Middle frontal gyrus (tissue), 1 donor: ENCODE measurements at regions not wholly inside any gene's neighbourhood (a gene's known extent, or its start where the extent isn't known, plus 50 kb on each side); places are given as distances from the start of the nearest gene placed in this dataset.
A peak's percentile ranks its signal among the peaks of the same experiment; 100 is the strongest.
"Not testable (repeated sequence)": the region's sequence is repeated elsewhere in the genome, so short reads cannot be mapped to it uniquely, and the experiment has no call there.

ENCODE experiments used
- DNase-seq: peaks from one replicate; pipeline ENCODE4 v3.0.0-alpha.2; 2015; ENCODE audit warnings: low spot score; ENCODE audit errors: extremely low spot score

- no peak for DNase-seq
Observed at GRCh38 chr3:178082326-178082906, 453.8 kb upstream of the KCNMB2 start.

GRCh38 chr3:178083906-178084866 is 452.1 kb upstream of the KCNMB2 start:
- DNase-seq, result peak; percentile 31

- DNase-seq, result peak; percentile 71
Observed at GRCh38 chr3:178084938-178085816, 451.1 kb upstream of the KCNMB2 start.

GRCh38 chr3:178085817-178086123 is 450.5 kb upstream of the KCNMB2 start:
- DNase-seq, result no peak

GRCh38 chr3:178086144-178086825 is 450.0 kb upstream of the KCNMB2 start:
- no peak for DNase-seq

GRCh38 chr3:178087376-178087775 is 448.9 kb upstream of the KCNMB2 start:
- DNase-seq, result no peak

- DNase-seq, result no peak
Observed at GRCh38 chr3:178088963-178089362, 447.3 kb upstream of the KCNMB2 start.

- DNase-seq, result no peak
Observed at GRCh38 chr3:178090899-178091298, 445.3 kb upstream of the KCNMB2 start.

GRCh38 chr3:178095522-178095921 is 440.7 kb upstream of the KCNMB2 start:
- DNase-seq, result no peak

GRCh38 chr3:178096955-178097354 is 439.3 kb upstream of the KCNMB2 start:
- no peak for DNase-seq

- peak; percentile 39 for DNase-seq
Observed at GRCh38 chr3:178097576-178097975, 438.7 kb upstream of the KCNMB2 start.

GRCh38 chr3:178099274-178099673 is 437.0 kb upstream of the KCNMB2 start:
- no peak for DNase-seq

GRCh38 chr3:178099862-178100261 is 436.4 kb upstream of the KCNMB2 start:
- DNase-seq, result no peak

GRCh38 chr3:178100908-178101307 is 435.3 kb upstream of the KCNMB2 start:
- no peak for DNase-seq

GRCh38 chr3:178103140-178103539 is 433.1 kb upstream of the KCNMB2 start:
- DNase-seq, result no peak

GRCh38 chr3:178107804-178108203 is 428.4 kb upstream of the KCNMB2 start:
- DNase-seq, result no peak

- DNase-seq, result no peak
Observed at GRCh38 chr3:178109691-178110090, 426.5 kb upstream of the KCNMB2 start.

GRCh38 chr3:178112134-178112533 is 424.1 kb upstream of the KCNMB2 start:
- no peak for DNase-seq

- DNase-seq, result not testable (repeated sequence)
Observed at GRCh38 chr3:178112552-178112951, 423.7 kb upstream of the KCNMB2 start.

- no peak for DNase-seq
Observed at GRCh38 chr3:178117641-178118040, 418.6 kb upstream of the KCNMB2 start.

GRCh38 chr3:178119608-178120295 is 416.5 kb upstream of the KCNMB2 start:
- DNase-seq, result peak; percentile 29
